OCI-LY7 (cell line): ENCODE measurements at regions not wholly inside any gene's neighbourhood (a gene's known extent, or its start where the extent isn't known, plus 50 kb on each side); places are given as distances from the start of the nearest gene placed in this dataset.

Source experiments
- BruUV-seq: library from RNA; stranded (reverse); fragments of 400-500 nt; replicated peaks from 2 replicates; lab custom pipeline; 2021; lab: Mats Ljungman, UMichigan
- CTCF ChIA-PET: fragments of 300-600 bp; sonication (Branson Sonifier 250); formaldehyde crosslinking; loops from one replicate; lab custom pipeline; 2022; ENCODE audit warnings: antibody characterized with exemption; ENCODE audit not compliant: unreplicated experiment; lab: Charles Lee
- POLR2A ChIA-PET: fragments of 300-600 bp; sonication (Branson Sonifier 250); formaldehyde crosslinking; loops from one replicate; lab custom pipeline; 2022; ENCODE audit warnings: antibody characterized with exemption; lab: Charles Lee
- DNase-seq: peaks from one replicate; pipeline ENCODE4 v3.0.0-alpha.2; 2015; ENCODE audit warnings: low spot score
- H2AFZ ChIP-seq: fragments of 200-600 bp; sonication (generic), shearing (Covaris generic); 2 replicates; pipeline ENCODE4 v1.6.1; 2014; ENCODE audit warnings: mild to moderate bottlenecking, antibody characterized with exemption, low read length, moderate library complexity
- H3K27ac ChIP-seq: fragments of 200-600 bp; sonication (generic); 2 replicates; pipeline ENCODE4 v1.5.1; 2014; ENCODE audit warnings: mixed run types, low read depth, mild to moderate bottlenecking, moderate library complexity, low read length, inconsistent platforms; ENCODE audit not compliant: poor library complexity, severe bottlenecking
- H3K36me3 ChIP-seq: fragments of 200-600 bp; sonication (generic); 2 replicates; pipeline ENCODE4 v1.6.1; 2014; ENCODE audit warnings: mild to moderate bottlenecking, antibody characterized with exemption, low read length, moderate library complexity, mixed read lengths; ENCODE audit not compliant: insufficient read depth
- H3K4me1 ChIP-seq: fragments of 200-600 bp; sonication (generic); 2 replicates; pipeline ENCODE4 v1.5.1; 2014; ENCODE audit warnings: mild to moderate bottlenecking, low read length; ENCODE audit not compliant: insufficient read depth, poor library complexity, severe bottlenecking
- H3K4me2 ChIP-seq: fragments of 200-600 bp; sonication (generic); 2 replicates; pipeline ENCODE4 v1.6.1; 2014; ENCODE audit warnings: mild to moderate bottlenecking, low read length
- H3K4me3 ChIP-seq: fragments of 200-600 bp; sonication (generic); 2 replicates; pipeline ENCODE4 v1.5.1; 2014; ENCODE audit warnings: mild to moderate bottlenecking, low read depth, low read length; ENCODE audit not compliant: poor library complexity, severe bottlenecking
- H3K79me2 ChIP-seq: fragments of 200-600 bp; sonication (generic); 2 replicates; pipeline ENCODE4 v1.6.1; 2016; ENCODE audit warnings: low read depth, mild to moderate bottlenecking, low read length, moderate library complexity, mixed read lengths; ENCODE audit not compliant: insufficient read depth
- H3K9me2 ChIP-seq: fragments of 200-600 bp; sonication (generic); 2 replicates; pipeline ENCODE4 v1.6.1; 2016; ENCODE audit warnings: mild to moderate bottlenecking, low read length, mixed read lengths; ENCODE audit not compliant: insufficient read depth
- H3K9me3 ChIP-seq: fragments of 200-600 bp; sonication (generic); 2 replicates; pipeline ENCODE4 v1.6.1; 2014; ENCODE audit warnings: mild to moderate bottlenecking, mixed run types, low read length, mixed read lengths
- H4K20me1 ChIP-seq: fragments of 200-600 bp; sonication (generic); 2 replicates; pipeline ENCODE4 v1.6.1; 2014; ENCODE audit warnings: mild to moderate bottlenecking, antibody characterized with exemption, low read length, moderate library complexity, mixed read lengths; ENCODE audit not compliant: insufficient read depth
- CTCF ChIP-seq: fragments of 200-600 bp; sonication (generic); conservative IDR thresholded peaks from 2 replicates; pipeline ENCODE4 v1.5.1; 2014; ENCODE audit warnings: mild to moderate bottlenecking, antibody characterized with exemption, low read length, moderate library complexity, mixed read lengths
- EZH2phosphoT487 ChIP-seq: fragments of 200-600 bp; sonication (generic); IDR thresholded peaks from 2 replicates; pipeline ENCODE4 v1.6.1; 2018; ENCODE audit warnings: low read depth, borderline replicate concordance, mild to moderate bottlenecking, mixed run types, antibody characterized with exemption, low read length, moderate library complexity, mixed read lengths
- intact Hi-C: fragments of 100-400 bp; cut with micrococcal nuclease; formaldehyde crosslinking; loops from one replicate; pipeline ENCODE4 v1.10.0; 2022; ENCODE audit not compliant: unreplicated experiment

- DNase-seq: no peak
- BruUV-seq: no TSS peak
- Histone ChIP-seq H3K4me3 (no peak overlapping the region), H2AFZ (no peak overlapping the region), H3K4me1 (no peaks in the 10 kb centered on the region), H3K4me2 (no peak overlapping the region), H3K9me2 (no peaks in the 10 kb centered on the region), H4K20me1 (no peaks in the 10 kb centered on the region), H3K27ac (no peak overlapping the region), H3K36me3 (no peaks in the 10 kb centered on the region), H3K9me3 (no peaks in the 10 kb centered on the region), H3K79me2 (no peaks in the 10 kb centered on the region)
- POLR2A ChIA-PET: interaction anchor here (1.2 kb wide), 1 partner anchor 9 kb away, joined by 4 read pairs; no protein-coding TSS in a partner anchor
- intact Hi-C loops: no loop called here
- no peak for TF ChIP-seq EZH2phosphoT487
- TF ChIP-seq CTCF: no peak
- CTCF ChIA-PET: no interaction called here
These were observed 319.3 kb upstream of the MMADHC start for GRCh38 chr2:149906886-149907285.

- CTCF ChIA-PET: no interaction called here
- no TSS peak for BruUV-seq
- intact Hi-C loops: no loop called here
These were observed 317.0 kb upstream of the MMADHC start for GRCh38 chr2:149904352-149905175.

More at GRCh38 chr2:149904352-149905175, 317.0 kb upstream of the MMADHC start:
- Histone ChIP-seq H3K27ac (no peak overlapping the region), H2AFZ (no peak overlapping the region), H4K20me1 (no peaks in the 10 kb centered on the region), H3K4me1 (no peaks in the 10 kb centered on the region), H3K79me2 (no peaks in the 10 kb centered on the region), H3K9me2 (no peaks in the 10 kb centered on the region), H3K4me2 (no peak overlapping the region), H3K9me3 (no peaks in the 10 kb centered on the region), H3K4me3 (no peak overlapping the region), H3K36me3 (no peaks in the 10 kb centered on the region)
- TF ChIP-seq CTCF (no peak), EZH2phosphoT487 (no peak)
- DNase-seq: no peak
- POLR2A ChIA-PET: no interaction called here
